HepG2 (cell line): ENCODE measurements at regions not wholly inside any gene's neighbourhood (a gene's known extent, or its start where the extent isn't known, plus 50 kb on each side); places are given as distances from the start of the nearest gene placed in this dataset.

ENCODE experiments used
- ATAC-seq: fragments of 200-7000 bp; cut with Tn5 transposase; 3 replicates; pipeline ENCODE4 v1.9.1; 2020; ENCODE audit warnings: mild to moderate bottlenecking, moderate library complexity
- BruUV-seq: library from RNA; stranded (reverse); fragments of 400-500 nt; replicated peaks from 2 replicates; lab custom pipeline; 2021; lab: Mats Ljungman, UMichigan
- CTCF ChIA-PET: fragments of 300-600 bp; formaldehyde crosslinking; extraction: SDS; loops from one replicate; lab custom pipeline; 2021; ENCODE audit warnings: low total read pairs, inconsistent platforms, low intra/inter-chr PET ratio; lab: Yijun Ruan, JAX
- POLR2A ChIA-PET: fragments of 350-600 bp; sonication (Branson Sonifier 250); formaldehyde crosslinking; loops from one replicate; lab custom pipeline; 2020; ENCODE audit warnings: antibody characterized with exemption, inconsistent platforms; lab: Yijun Ruan, JAX
- DNase-seq: peaks from one replicate; pipeline ENCODE4 v3.0.0-alpha.2; 2015; ENCODE audit warnings: low spot score
- FAIRE-seq: peaks from 3 replicates; lab custom pipeline; 2011; peaks lifted over from hg19 to GRCh38; lab: Jason Lieb, UNC
- H2AFZ ChIP-seq: one replicate; pipeline ENCODE4 v1.6.1; 2011; ENCODE audit warnings: low read length, inconsistent platforms
- H3K27ac ChIP-seq: fragments of 300-600 bp; 3 replicates; pipeline ENCODE4 v1.8.0; 2011; ENCODE audit warnings: mixed run types, mild to moderate bottlenecking, mixed read lengths, low read length, inconsistent platforms; ENCODE audit not compliant: insufficient read depth; ENCODE audit errors: extremely low read length
- H3K27me3 ChIP-seq, 2 experiments: fragments of 200-600 bp in 1 of 2; 2 replicates in 1 of 2; 3 replicates in 1 of 2; pipeline versions ENCODE4 v1.6.0 to v1.8.0; 2011; ENCODE audit warnings: low read length in 2 of 2, mild to moderate bottlenecking in 2 of 2, moderate library complexity in 2 of 2, inconsistent platforms in 1 of 2; ENCODE audit not compliant: insufficient read depth in 2 of 2, control insufficient read depth in 1 of 2
- H3K36me3 ChIP-seq, 2 experiments: fragments of 200-600 bp in 1 of 2; replicated peaks in 1 of 2; 2 replicates in 1 of 2; 3 replicates in 1 of 2; pipeline versions ENCODE4 v1.5.1 to v1.8.0; 2011; ENCODE audit warnings: low read length in 2 of 2, inconsistent platforms in 1 of 2; ENCODE audit not compliant: insufficient read depth in 2 of 2, control insufficient read depth in 1 of 2
- H3K4me1 ChIP-seq: 2 replicates; pipeline ENCODE4 v1.5.1; 2012; ENCODE audit warnings: low read length, inconsistent platforms; ENCODE audit not compliant: insufficient read depth
- H3K4me2 ChIP-seq: 2 replicates; pipeline ENCODE4 v1.6.0; 2011; ENCODE audit warnings: low read depth, low read length, inconsistent platforms
- H3K4me3 ChIP-seq, 3 experiments: fragments of 200-600 bp in 1 of 3; sonication (generic), shearing (Covaris generic) in 1 of 3; replicated peaks in 1 of 3; 2 replicates each; pipeline ENCODE4 v1.5.1; 2011 to 2016; ENCODE audit warnings: low read length in 3 of 3, inconsistent platforms in 2 of 3, low read depth in 2 of 3, mild to moderate bottlenecking in 2 of 3, control low read depth in 1 of 3, mixed read lengths in 1 of 3; ENCODE audit not compliant: insufficient read depth in 1 of 3
- H3K79me2 ChIP-seq: one replicate; pipeline ENCODE4 v1.6.1; 2011; ENCODE audit warnings: low read length, inconsistent platforms; ENCODE audit not compliant: insufficient read depth
- H3K9ac ChIP-seq: 2 replicates; pipeline ENCODE4 v1.6.0; 2011; ENCODE audit warnings: mild to moderate bottlenecking, low read depth, low read length, inconsistent platforms; ENCODE audit not compliant: insufficient read depth
- H3K9me3 ChIP-seq: 2 replicates; pipeline ENCODE4 v1.5.1; 2012; ENCODE audit warnings: mild to moderate bottlenecking, low read length
- H4K20me1 ChIP-seq: 2 replicates; pipeline ENCODE4 v1.6.0; 2011; ENCODE audit warnings: inconsistent platforms, mild to moderate bottlenecking, low read length, moderate library complexity; ENCODE audit not compliant: insufficient read depth
- PAF1 ChIP-seq: IDR thresholded peaks from 2 replicates; pipeline ENCODE4 v1.6.1; 2016; ENCODE audit warnings: missing genetic modification reagents, missing compliant biosample characterization
- PHF21A ChIP-seq: sonication (generic); formaldehyde crosslinking; IDR thresholded peaks from 2 replicates; pipeline ENCODE4 v1.5.0; 2020; ENCODE audit warnings: mild to moderate bottlenecking, missing genetic modification reagents
- PHF8 ChIP-seq: sonication (generic); formaldehyde crosslinking; IDR thresholded peaks from 2 replicates; pipeline ENCODE4 v1.5.0; 2020; ENCODE audit warnings: missing genetic modification reagents
- PRMT3 ChIP-seq: sonication (generic); formaldehyde crosslinking; IDR thresholded peaks from 2 replicates; pipeline ENCODE4 v1.8.1; 2022; ENCODE audit warnings: low read depth, mild to moderate bottlenecking, moderate library complexity, missing genetic modification reagents, borderline replicate concordance
- SP5 ChIP-seq: IDR thresholded peaks from 2 replicates; pipeline ENCODE4 v1.6.1; 2016; ENCODE audit warnings: low read depth, borderline replicate concordance
- YEATS4 ChIP-seq: sonication (generic); formaldehyde crosslinking; IDR thresholded peaks from 2 replicates; pipeline ENCODE4 v1.4.0; 2020; ENCODE audit warnings: missing genetic modification reagents, borderline replicate concordance
- ZNF615 ChIP-seq: sonication (generic); formaldehyde crosslinking; IDR thresholded peaks from 2 replicates; pipeline ENCODE4 v1.5.0; 2020; ENCODE audit warnings: mild to moderate bottlenecking, missing genetic modification reagents, borderline replicate concordance
- ZSCAN21 ChIP-seq: sonication (generic); formaldehyde crosslinking; IDR thresholded peaks from 2 replicates; pipeline ENCODE4 v1.8.0; 2022; ENCODE audit warnings: mild to moderate bottlenecking, missing genetic modification reagents, moderate library complexity, borderline replicate concordance
- WGBS: methylation state at CpG from one replicate; pipeline ENCODE4 v1.1.6; 2017; ENCODE audit warnings: low lambda C conversion rate; 5-methylcytosine and 5-hydroxymethylcytosine counted together
- in situ Hi-C: cut with HindIII; loops from 2 replicates; pipeline ENCODE4 v1.10.0; 2017; ENCODE audit warnings: low pct_unique_long_range_greater_than_20kb; ENCODE audit not compliant: extremely low pct_ligation_motif_present
- intact Hi-C: fragments of 100-400 bp; cut with micrococcal nuclease; formaldehyde crosslinking; loops from one replicate; pipeline ENCODE4 v1.10.0; 2022; ENCODE audit not compliant: unreplicated experiment
- TF ChIP-seq, protein P1 (sequence below): sonication (generic); formaldehyde crosslinking; IDR thresholded peaks from 2 replicates; pipeline ENCODE4 v1.4.0; 2020; ENCODE audit warnings: mild to moderate bottlenecking, missing genetic modification reagents, borderline replicate concordance
- TF ChIP-seq, protein P2 (sequence below): IDR thresholded peaks from 2 replicates; pipeline ENCODE4 v1.6.1; 2016
- TF ChIP-seq, protein P3 (sequence below): sonication (generic); formaldehyde crosslinking; IDR thresholded peaks from 2 replicates; pipeline ENCODE4 v1.5.0; 2020; ENCODE audit warnings: missing genetic modification reagents

DNA sequence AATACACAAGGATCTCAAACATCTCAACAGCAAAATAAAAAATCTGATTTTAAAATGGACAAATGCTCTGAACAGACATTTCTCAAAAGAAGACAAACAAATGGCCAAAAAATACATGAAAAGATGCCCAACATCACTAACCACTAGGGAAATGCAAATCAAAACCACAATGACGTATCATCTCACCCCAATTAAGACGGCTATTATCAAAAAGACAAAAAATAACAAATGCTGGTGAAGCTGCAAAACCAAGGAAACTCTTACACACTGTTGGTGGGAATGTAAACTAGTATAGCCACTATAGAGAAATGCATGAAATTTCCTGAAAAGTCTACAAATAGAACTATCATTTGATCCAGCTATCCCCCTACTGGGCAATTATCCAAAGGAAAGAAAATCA, 145.0 kb downstream of the BTG1 start (continued):
- TF ChIP-seq, protein P1, sequence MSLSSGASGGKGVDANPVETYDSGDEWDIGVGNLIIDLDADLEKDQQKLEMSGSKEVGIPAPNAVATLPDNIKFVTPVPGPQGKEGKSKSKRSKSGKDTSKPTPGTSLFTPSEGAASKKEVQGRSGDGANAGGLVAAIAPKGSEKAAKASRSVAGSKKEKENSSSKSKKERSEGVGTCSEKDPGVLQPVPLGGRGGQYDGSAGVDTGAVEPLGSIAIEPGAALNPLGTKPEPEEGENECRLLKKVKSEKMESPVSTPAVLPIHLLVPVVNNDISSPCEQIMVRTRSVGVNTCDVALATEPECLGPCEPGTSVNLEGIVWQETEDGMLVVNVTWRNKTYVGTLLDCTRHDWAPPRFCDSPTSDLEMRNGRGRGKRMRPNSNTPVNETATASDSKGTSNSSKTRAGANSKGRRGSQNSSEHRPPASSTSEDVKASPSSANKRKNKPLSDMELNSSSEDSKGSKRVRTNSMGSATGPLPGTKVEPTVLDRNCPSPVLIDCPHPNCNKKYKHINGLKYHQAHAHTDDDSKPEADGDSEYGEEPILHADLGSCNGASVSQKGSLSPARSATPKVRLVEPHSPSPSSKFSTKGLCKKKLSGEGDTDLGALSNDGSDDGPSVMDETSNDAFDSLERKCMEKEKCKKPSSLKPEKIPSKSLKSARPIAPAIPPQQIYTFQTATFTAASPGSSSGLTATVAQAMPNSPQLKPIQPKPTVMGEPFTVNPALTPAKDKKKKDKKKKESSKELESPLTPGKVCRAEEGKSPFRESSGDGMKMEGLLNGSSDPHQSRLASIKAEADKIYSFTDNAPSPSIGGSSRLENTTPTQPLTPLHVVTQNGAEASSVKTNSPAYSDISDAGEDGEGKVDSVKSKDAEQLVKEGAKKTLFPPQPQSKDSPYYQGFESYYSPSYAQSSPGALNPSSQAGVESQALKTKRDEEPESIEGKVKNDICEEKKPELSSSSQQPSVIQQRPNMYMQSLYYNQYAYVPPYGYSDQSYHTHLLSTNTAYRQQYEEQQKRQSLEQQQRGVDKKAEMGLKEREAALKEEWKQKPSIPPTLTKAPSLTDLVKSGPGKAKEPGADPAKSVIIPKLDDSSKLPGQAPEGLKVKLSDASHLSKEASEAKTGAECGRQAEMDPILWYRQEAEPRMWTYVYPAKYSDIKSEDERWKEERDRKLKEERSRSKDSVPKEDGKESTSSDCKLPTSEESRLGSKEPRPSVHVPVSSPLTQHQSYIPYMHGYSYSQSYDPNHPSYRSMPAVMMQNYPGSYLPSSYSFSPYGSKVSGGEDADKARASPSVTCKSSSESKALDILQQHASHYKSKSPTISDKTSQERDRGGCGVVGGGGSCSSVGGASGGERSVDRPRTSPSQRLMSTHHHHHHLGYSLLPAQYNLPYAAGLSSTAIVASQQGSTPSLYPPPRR (CRISPR knock-in tag): no peak
- TF ChIP-seq ZNF615 (CRISPR knock-in tag): no peak
- TF ChIP-seq, protein P2, sequence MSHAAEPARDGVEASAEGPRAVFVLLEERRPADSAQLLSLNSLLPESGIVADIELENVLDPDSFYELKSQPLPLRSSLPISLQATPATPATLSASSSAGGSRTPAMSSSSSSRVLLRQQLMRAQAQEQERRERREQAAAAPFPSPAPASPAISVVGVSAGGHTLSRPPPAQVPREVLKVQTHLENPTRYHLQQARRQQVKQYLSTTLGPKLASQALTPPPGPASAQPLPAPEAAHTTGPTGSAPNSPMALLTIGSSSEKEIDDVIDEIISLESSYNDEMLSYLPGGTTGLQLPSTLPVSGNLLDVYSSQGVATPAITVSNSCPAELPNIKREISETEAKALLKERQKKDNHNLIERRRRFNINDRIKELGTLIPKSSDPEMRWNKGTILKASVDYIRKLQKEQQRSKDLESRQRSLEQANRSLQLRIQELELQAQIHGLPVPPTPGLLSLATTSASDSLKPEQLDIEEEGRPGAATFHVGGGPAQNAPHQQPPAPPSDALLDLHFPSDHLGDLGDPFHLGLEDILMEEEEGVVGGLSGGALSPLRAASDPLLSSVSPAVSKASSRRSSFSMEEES: no peak
- no peak for TF ChIP-seq YEATS4 (CRISPR knock-in tag)
- no peak for TF ChIP-seq ZSCAN21 (CRISPR knock-in tag)

DNA sequence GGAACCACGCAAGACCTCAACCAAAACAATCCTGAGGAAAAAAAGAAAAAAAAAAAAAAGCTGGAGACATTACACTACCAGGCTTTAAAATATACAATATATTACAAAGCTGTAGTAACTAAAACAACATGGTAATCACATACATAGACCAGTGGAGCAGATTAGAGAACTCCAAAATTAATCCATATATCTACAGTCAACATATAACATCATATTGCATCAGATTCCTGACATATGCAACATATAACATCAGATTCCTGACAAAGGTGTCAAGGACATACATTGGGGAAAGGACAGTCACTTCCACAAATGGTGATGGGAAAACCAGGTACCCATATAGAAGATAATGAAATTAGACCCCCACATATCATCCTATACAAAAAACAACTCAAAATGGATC, 145.8 kb downstream of the BTG1 start:
- H3K4me1 ChIP-seq: peaks cover 14% of the 10 kb centered on the region
- H3K27me3 ChIP-seq: no peaks in the 10 kb centered on the region
- H3K9me3 ChIP-seq: no peaks in the 10 kb centered on the region
- H3K27ac ChIP-seq: no peak overlapping the region
- H2AFZ ChIP-seq: no peak overlapping the region
- 91% methylated on average over 1 of the region's 1 CpG for WGBS
- ATAC-seq (no peak), FAIRE-seq (no peak), DNase-seq (no peak)
- no peaks in the 10 kb centered on the region for H3K79me2 ChIP-seq
- CTCF ChIA-PET: no interaction called here
- no peak overlapping the region for H3K9ac ChIP-seq
- H3K36me3 ChIP-seq: no peaks in the 10 kb centered on the region
- intact Hi-C loops (no loop called here), in situ Hi-C loops (no loop called here)
- BruUV-seq: no TSS peak
- no peak overlapping the region for H3K4me3 ChIP-seq
- TF ChIP-seq PHF8 (CRISPR knock-in tag): no peak
- no peak for TF ChIP-seq SP5
- TF ChIP-seq, protein P3, sequence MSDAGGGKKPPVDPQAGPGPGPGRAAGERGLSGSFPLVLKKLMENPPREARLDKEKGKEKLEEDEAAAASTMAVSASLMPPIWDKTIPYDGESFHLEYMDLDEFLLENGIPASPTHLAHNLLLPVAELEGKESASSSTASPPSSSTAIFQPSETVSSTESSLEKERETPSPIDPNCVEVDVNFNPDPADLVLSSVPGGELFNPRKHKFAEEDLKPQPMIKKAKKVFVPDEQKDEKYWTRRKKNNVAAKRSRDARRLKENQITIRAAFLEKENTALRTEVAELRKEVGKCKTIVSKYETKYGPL (CRISPR knock-in tag): no peak
- TF ChIP-seq PRMT3 (CRISPR knock-in tag): no peak
- TF ChIP-seq PAF1 (CRISPR knock-in tag): no peak
- no peak for TF ChIP-seq PHF21A (CRISPR knock-in tag)
- POLR2A ChIA-PET: no interaction called here
- no peaks in the 10 kb centered on the region for H4K20me1 ChIP-seq
- no peak overlapping the region for H3K4me2 ChIP-seq
